Naive thymus-derived CD4-positive, alpha-beta T cell (primary cell): ENCODE measurements at regions not wholly inside any gene's neighbourhood (a gene's known extent, or its start where the extent isn't known, plus 50 kb on each side); places are given as distances from the start of the nearest gene placed in this dataset.

Experiments
- ATAC-seq: fragments of 150-1000 bp; cut with Tn5 transposase; 2 replicates; pipeline ENCODE4 v1.10.0; 2021; ENCODE audit warnings: mild to moderate bottlenecking, moderate library complexity
- CTCF ChIA-PET: fragments of 350-600 bp; sonication (Branson Sonifier 250); formaldehyde crosslinking; loops from one replicate; lab custom pipeline; 2021; ENCODE audit warnings: antibody characterized with exemption; lab: Charles Lee
- POLR2A ChIA-PET: fragments of 350-600 bp; sonication (Branson Sonifier 250); formaldehyde crosslinking; loops from one replicate; lab custom pipeline; 2021; ENCODE audit warnings: antibody characterized with exemption, inconsistent platforms; lab: Charles Lee
- DNase-seq, 9 donors: peaks; one replicate each; pipeline versions ENCODE4 v3.0.0 to v3.0.0-alpha.2; 2020 to 2022; ENCODE audit warnings: mixed read lengths in 1 of 9
- H3K27ac ChIP-seq: one replicate; pipeline ENCODE4 v1.7.0; 2013; ENCODE audit warnings: mild to moderate bottlenecking, low read depth, low read length, moderate library complexity
- H3K27me3 ChIP-seq, 2 donors: one replicate each; pipeline ENCODE4 v1.7.0; 2013; ENCODE audit warnings: low read length in 2 of 2, mild to moderate bottlenecking in 2 of 2, moderate library complexity in 2 of 2; ENCODE audit not compliant: control insufficient read depth in 2 of 2, insufficient read depth in 2 of 2
- H3K36me3 ChIP-seq, 3 experiments: 1 replicate in 2 of 3; 2 replicates in 1 of 3; pipeline ENCODE4 v1.7.0; 2013; ENCODE audit warnings: low read length in 3 of 3, mild to moderate bottlenecking in 3 of 3, moderate library complexity in 1 of 3; ENCODE audit not compliant: insufficient read depth in 3 of 3, control insufficient read depth in 2 of 3
- H3K4me1 ChIP-seq, 2 donors: one replicate each; pipeline ENCODE4 v1.7.0; 2013; ENCODE audit warnings: low read length in 2 of 2, mild to moderate bottlenecking in 2 of 2, moderate library complexity in 1 of 2; ENCODE audit not compliant: control insufficient read depth in 2 of 2, insufficient read depth in 2 of 2
- H3K4me3 ChIP-seq: 2 replicates; pipeline ENCODE4 v1.7.0; 2013; ENCODE audit warnings: mild to moderate bottlenecking, low read length
- H3K9me3 ChIP-seq, 3 experiments: 1 replicate in 2 of 3; 2 replicates in 1 of 3; pipeline ENCODE4 v1.7.0; 2013; ENCODE audit warnings: low read length in 3 of 3; ENCODE audit not compliant: control insufficient read depth in 2 of 3
- H3K27ac Mint-ChIP-seq, 9 donors: one replicate each; pipeline ENCODE4 v1.8.0; 2020 to 2022; ENCODE audit warnings: mixed read lengths in 9 of 9, mild to moderate bottlenecking in 8 of 9, moderate library complexity in 5 of 9, inconsistent platforms in 2 of 9
- H3K27me3 Mint-ChIP-seq, 5 donors: one replicate each; pipeline ENCODE4 v1.8.0; 2021 to 2022; ENCODE audit warnings: mixed read lengths in 5 of 5, mild to moderate bottlenecking in 1 of 5
- H3K36me3 Mint-ChIP-seq, 5 donors: one replicate each; pipeline ENCODE4 v1.8.0; 2020 to 2022; ENCODE audit warnings: mixed read lengths in 5 of 5, mild to moderate bottlenecking in 3 of 5, inconsistent platforms in 1 of 5
- H3K4me1 Mint-ChIP-seq, 7 donors: one replicate each; pipeline ENCODE4 v1.8.0; 2020 to 2022; ENCODE audit warnings: mixed read lengths in 7 of 7, mild to moderate bottlenecking in 3 of 7, inconsistent platforms in 1 of 7
- H3K4me3 Mint-ChIP-seq, 10 donors: one replicate each; pipeline ENCODE4 v1.8.0; 2020 to 2022; ENCODE audit warnings: mild to moderate bottlenecking in 10 of 10, mixed read lengths in 10 of 10, moderate library complexity in 6 of 10, inconsistent platforms in 2 of 10
- H3K9me3 Mint-ChIP-seq, 11 donors: one replicate each; pipeline ENCODE4 v1.8.0; 2020 to 2022; ENCODE audit warnings: mixed read lengths in 11 of 11, mild to moderate bottlenecking in 4 of 11, inconsistent platforms in 1 of 11, moderate library complexity in 1 of 11
- intact Hi-C, 2 donors: fragments of 100-400 bp; cut with micrococcal nuclease; formaldehyde crosslinking; loops; one replicate each; pipeline ENCODE4 v1.15.1; 2023

DNA sequence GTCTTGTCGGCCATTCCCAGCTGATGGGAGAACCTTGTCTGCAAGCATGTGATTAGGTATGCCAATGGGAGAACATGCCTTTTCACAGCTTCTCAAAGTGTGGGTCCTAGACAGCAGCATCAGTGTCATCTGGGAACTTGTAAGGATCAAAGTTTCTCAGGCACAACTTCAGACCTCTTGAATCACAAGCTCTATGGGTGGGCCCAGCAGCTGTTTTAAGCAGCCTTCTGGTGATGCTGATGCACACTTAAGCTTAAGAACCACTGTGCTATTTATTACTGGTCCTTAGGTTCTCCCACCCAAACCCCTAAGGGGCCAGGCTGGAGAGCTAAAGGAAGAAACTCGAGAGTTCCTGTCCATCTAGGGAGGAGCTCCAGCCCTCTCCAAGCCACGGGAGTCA lies 453.9 kb upstream of the PROK2 start:
- ChIA-PET POLR2A (no interaction called here), CTCF (interaction anchor here (0.7 kb wide), 2 partner anchors 18 to 564 kb away, joined by 3 to 4 read pairs; no protein-coding TSS in a partner anchor)
- intact Hi-C loops: no loop called here
- DNase-seq: no peak
- no peaks in the 10 kb centered on the region for H3K9me3 Mint-ChIP-seq
- Histone ChIP-seq H3K36me3 (no peaks in the 10 kb centered on the region), H3K4me3 (no peak overlapping the region), H3K4me1 (no peaks in the 10 kb centered on the region), H3K9me3 (no peaks in the 10 kb centered on the region), H3K27ac (no peak overlapping the region), H3K27me3 (no peaks in the 10 kb centered on the region)
- H3K4me1 Mint-ChIP-seq: peaks cover 0 to 13% (median 0%) of the 10 kb centered on the region in 7 donors
- H3K36me3 Mint-ChIP-seq: peaks cover 0 to 2% (median 0%) of the 10 kb centered on the region in 5 donors
- H3K4me3 Mint-ChIP-seq: no peak overlapping the region
- H3K27ac Mint-ChIP-seq: peak overlapping the region in 1 of 9 donors; percentile 26
- ATAC-seq: no peak
- peaks cover 0 to 2% (median 0%) of the 10 kb centered on the region in 5 donors for H3K27me3 Mint-ChIP-seq

DNA sequence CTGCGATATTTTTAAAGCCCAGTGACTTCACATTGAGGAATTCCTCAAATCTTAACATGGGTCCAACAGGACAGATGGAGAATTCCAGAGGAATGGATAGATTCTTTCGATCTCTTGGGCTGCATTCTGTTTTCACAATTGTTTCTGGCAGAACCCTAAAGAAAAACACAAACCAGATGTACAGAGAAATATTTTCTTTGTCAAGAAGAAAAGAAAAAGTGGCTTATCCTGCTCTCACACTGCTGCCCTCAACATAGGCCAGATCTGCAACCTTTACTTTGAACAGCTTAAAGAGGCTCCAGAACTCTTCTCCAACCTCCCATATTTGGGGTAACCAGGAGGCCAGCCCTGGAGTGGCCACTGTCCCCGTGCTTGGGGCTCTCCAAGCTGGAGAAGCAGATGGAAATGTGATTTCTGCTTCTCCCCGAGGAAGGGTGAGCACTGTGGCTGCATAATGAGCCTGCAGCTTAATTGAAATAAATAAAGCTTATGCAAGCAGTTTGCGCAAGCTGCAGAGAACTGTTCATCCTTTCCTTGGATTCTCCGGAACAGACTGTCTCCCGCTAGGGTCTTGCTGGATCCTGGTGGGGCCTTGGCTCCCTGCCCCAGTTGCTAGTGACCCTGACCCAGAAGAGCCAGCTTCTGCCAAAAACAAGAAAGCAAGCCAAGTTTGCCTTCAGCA lies 453.2 kb upstream of the PROK2 start:
- Mint-ChIP-seq H3K36me3 (peaks cover 0 to 2% (median 0%) of the 10 kb centered on the region in 5 donors), H3K4me1 (peaks cover 0 to 13% (median 0%) of the 10 kb centered on the region in 7 donors), H3K9me3 (no peaks in the 10 kb centered on the region), H3K27ac (peak overlapping the region in 1 of 9 donors; percentile 26), H3K4me3 (no peak overlapping the region), H3K27me3 (peaks cover 0 to 2% (median 0%) of the 10 kb centered on the region in 5 donors)
- ATAC-seq (no peak), DNase-seq (no peak)
- Histone ChIP-seq H3K4me3 (no peak overlapping the region), H3K9me3 (no peaks in the 10 kb centered on the region), H3K27ac (no peak overlapping the region), H3K27me3 (no peaks in the 10 kb centered on the region), H3K36me3 (no peaks in the 10 kb centered on the region), H3K4me1 (no peaks in the 10 kb centered on the region)
- intact Hi-C loops: no loop called here
- CTCF ChIA-PET: interaction anchor here (0.7 kb wide), 1 partner anchor 18 kb away, joined by 4 read pairs; no protein-coding TSS in a partner anchor
- POLR2A ChIA-PET: no interaction called here

DNA sequence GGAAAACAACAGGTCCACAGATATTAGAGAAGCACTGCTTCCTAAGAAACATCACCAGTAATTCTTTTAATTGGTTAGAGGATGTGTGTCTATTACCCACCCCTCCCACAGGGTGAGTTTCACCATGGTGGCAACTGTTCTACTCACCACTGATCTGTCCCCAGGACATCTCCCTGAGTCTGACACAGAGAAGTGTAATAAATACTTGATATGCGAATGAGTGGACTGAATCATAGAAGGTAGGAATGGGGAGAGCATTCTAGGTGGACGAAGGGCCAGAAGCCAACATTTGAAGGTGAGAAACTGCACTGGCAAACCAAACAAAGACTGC lies 452.7 kb upstream of the PROK2 start:
- Histone ChIP-seq H3K9me3 (no peaks in the 10 kb centered on the region), H3K27ac (no peak overlapping the region), H3K4me3 (no peak overlapping the region), H3K36me3 (no peaks in the 10 kb centered on the region), H3K27me3 (no peaks in the 10 kb centered on the region), H3K4me1 (no peaks in the 10 kb centered on the region)
- DNase-seq (no peak), ATAC-seq (no peak)
- Mint-ChIP-seq H3K4me1 (peaks cover 0 to 9% (median 1%) of the 10 kb centered on the region in 7 donors), H3K9me3 (no peaks in the 10 kb centered on the region), H3K4me3 (no peak overlapping the region), H3K27ac (no peak overlapping the region), H3K36me3 (peaks cover 0 to 2% (median 0%) of the 10 kb centered on the region in 5 donors), H3K27me3 (peaks cover 0 to 4% (median 0%) of the 10 kb centered on the region in 5 donors)
- ChIA-PET CTCF (no interaction called here), POLR2A (no interaction called here)
- intact Hi-C loops: no loop called here

DNA sequence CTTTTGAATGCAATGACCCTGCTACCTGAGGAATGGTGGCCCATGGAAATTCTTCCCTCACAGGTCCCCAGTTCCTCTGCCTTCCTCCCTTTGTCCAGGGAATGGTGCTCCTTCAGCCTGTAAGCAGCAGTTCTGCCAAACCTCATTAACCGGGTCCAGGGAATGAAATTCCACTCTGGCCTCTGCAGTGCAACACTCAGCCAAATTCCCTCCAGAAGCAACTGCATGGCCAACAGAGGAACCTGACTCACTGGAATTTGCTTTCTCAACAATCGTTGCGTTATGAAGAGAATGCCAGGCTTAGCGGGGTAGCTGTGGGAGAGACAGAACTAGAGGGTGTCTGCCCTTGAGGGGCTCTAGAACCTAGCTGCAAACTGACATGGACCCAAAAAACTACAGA lies 449.4 kb upstream of the PROK2 start:
- no peak overlapping the region for H3K27ac ChIP-seq
- Mint-ChIP-seq H3K9me3 (no peaks in the 10 kb centered on the region), H3K27ac (peak overlapping the region in 1 of 9 donors; percentile 2), H3K4me3 (no peak overlapping the region), H3K4me1 (peaks cover 0 to 3% (median 0%) of the 10 kb centered on the region in 7 donors), H3K27me3 (peaks cover 0 to 5% (median 0%) of the 10 kb centered on the region in 5 donors), H3K36me3 (no peaks in the 10 kb centered on the region)
- H3K4me3 ChIP-seq: no peak overlapping the region
- ATAC-seq (no peak), DNase-seq (no peak)
- CTCF ChIA-PET: no interaction called here
- no peaks in the 10 kb centered on the region for H3K9me3 ChIP-seq
- intact Hi-C loops: no loop called here
- POLR2A ChIA-PET: no interaction called here
- no peaks in the 10 kb centered on the region for H3K27me3 ChIP-seq
- no peaks in the 10 kb centered on the region for H3K36me3 ChIP-seq
- no peaks in the 10 kb centered on the region for H3K4me1 ChIP-seq

DNA sequence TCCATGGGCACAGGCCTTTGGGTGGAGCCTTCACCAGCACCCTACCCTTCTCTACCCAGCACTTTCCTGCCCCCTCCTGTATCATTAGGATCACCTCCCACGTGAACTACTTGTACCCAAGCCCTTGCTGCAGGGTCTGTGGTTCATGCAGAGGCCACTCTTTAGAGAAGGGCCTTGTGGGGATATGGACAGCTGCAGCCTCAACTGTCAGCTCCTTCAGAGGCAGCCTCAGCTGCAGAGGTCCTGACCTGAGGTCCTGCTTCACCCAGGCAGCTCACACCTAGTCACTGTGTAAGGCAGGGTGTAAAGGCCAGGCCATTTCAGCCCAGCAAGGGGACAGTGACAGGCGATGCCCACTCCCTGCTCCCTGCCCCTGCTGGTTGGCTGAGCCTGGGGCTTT lies 448.6 kb upstream of the PROK2 start:
- CTCF ChIA-PET: no interaction called here
- Mint-ChIP-seq H3K27ac (peak overlapping the region in 1 of 9 donors; percentile 2), H3K27me3 (peaks cover 0 to 5% (median 0%) of the 10 kb centered on the region in 5 donors), H3K36me3 (no peaks in the 10 kb centered on the region), H3K4me1 (peaks cover 0 to 3% (median 0%) of the 10 kb centered on the region in 7 donors), H3K9me3 (no peaks in the 10 kb centered on the region), H3K4me3 (no peak overlapping the region)
- intact Hi-C loops: no loop called here
- Histone ChIP-seq H3K27ac (no peak overlapping the region), H3K27me3 (no peaks in the 10 kb centered on the region), H3K36me3 (no peaks in the 10 kb centered on the region), H3K9me3 (no peaks in the 10 kb centered on the region), H3K4me1 (no peaks in the 10 kb centered on the region), H3K4me3 (no peak overlapping the region)
- no peak for ATAC-seq
- DNase-seq: no peak
- POLR2A ChIA-PET: no interaction called here

DNA sequence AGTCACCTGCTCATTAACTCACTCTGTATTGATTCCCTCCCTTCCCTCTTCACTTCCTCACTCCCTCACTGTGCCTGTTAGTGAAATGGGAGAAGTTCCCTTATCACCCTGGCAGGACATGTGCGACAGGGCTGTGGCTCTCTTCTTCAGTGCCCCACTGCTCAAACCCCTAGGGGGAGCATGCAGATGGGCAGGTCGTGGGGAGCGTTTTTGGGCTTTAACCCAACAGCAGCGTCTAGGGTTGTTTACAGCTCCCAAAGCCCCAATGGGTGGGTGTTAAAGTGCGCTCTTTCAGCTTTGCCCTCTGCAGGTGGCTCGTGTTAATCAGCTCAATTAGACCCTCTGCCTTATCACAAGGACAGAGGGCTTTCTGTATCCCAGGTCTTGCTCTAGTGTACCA lies 447.8 kb upstream of the PROK2 start:
- Mint-ChIP-seq H3K36me3 (peaks cover 0 to 1% (median 0%) of the 10 kb centered on the region in 5 donors), H3K9me3 (peaks cover 0 to 5% (median 0%) of the 10 kb centered on the region in 11 donors), H3K27ac (peak overlapping the region in 1 of 9 donors; percentile 46), H3K27me3 (peaks cover 0 to 5% (median 0%) of the 10 kb centered on the region in 5 donors), H3K4me3 (no peak overlapping the region), H3K4me1 (peaks cover 2 to 8% (median 3%) of the 10 kb centered on the region in 7 donors)
- Histone ChIP-seq H3K4me1 (no peaks in the 10 kb centered on the region), H3K4me3 (no peak overlapping the region), H3K9me3 (no peaks in the 10 kb centered on the region), H3K27ac (no peak overlapping the region), H3K36me3 (no peaks in the 10 kb centered on the region), H3K27me3 (no peaks in the 10 kb centered on the region)
- DNase-seq (no peak), ATAC-seq (no peak)
- intact Hi-C loops: no loop called here
- CTCF ChIA-PET: no interaction called here
- POLR2A ChIA-PET: interaction anchor here (0.6 kb wide), 1 partner anchor 13 kb away, joined by 3 read pairs; no protein-coding TSS in a partner anchor
